Left kidney (tissue), 1 donor: ENCODE measurements at regions not wholly inside any gene's neighbourhood (a gene's known extent, or its start where the extent isn't known, plus 50 kb on each side); places are given as distances from the start of the nearest gene placed in this dataset.

Source experiments
- DNase-seq: peaks from one replicate; pipeline ENCODE4 v3.0.0-alpha.2; 2013

- DNase-seq, result no peak
Observed at GRCh38 chr16:73301984-73302383, 254.1 kb upstream of the ZFHX3 start.

GRCh38 chr16:73299346-73299745 is 251.4 kb upstream of the ZFHX3 start:
- no peak for DNase-seq

- DNase-seq, result no peak
Observed at GRCh38 chr16:73298562-73298961, 250.6 kb upstream of the ZFHX3 start.

- DNase-seq, result no peak
Observed at GRCh38 chr16:73290258-73290657, 242.3 kb upstream of the ZFHX3 start.

DNA sequence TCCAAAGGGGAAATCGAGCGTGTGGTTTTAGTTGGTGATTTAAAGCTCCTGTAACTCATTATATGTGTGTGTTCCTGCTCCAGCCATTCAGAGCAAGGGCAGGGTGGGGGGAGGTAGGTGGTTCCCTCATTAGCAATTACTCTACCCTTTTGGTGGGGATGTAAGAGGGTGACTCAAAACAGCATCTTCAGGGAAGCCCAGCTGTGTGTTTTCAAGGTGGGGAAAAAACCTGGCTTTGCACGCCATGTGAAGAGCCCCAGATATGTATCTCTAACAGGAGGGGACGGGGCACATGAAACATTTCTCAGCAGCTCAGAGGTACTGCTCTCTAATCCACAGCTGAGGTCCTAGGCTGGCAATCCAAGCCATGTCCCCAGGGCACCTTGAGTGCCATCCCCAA is 241.3 kb upstream of the ZFHX3 start:
- DNase-seq, result no peak

DNA sequence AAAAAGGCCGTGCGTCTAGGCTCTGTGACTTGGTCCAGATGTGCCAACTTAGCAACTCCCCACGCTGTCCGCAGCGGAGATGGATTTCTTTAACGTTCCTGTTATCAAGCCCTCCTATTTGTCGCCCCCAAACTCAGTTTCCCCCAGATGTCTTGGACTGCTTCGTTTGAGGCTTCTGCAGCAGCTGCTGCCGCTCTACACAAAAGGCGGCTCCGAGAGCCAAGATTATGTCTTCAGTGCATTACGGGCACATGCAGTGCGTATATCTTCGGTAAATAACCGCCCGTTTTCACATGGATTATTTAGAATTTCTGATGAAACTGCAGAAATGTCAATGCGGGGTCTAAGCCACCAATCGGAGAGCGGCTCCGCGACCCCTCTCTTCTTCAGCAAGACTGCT is 240.6 kb upstream of the ZFHX3 start:
- no peak for DNase-seq

- DNase-seq, result no peak
Observed at GRCh38 chr16:73287859-73288405, 240.0 kb upstream of the ZFHX3 start.

DNA sequence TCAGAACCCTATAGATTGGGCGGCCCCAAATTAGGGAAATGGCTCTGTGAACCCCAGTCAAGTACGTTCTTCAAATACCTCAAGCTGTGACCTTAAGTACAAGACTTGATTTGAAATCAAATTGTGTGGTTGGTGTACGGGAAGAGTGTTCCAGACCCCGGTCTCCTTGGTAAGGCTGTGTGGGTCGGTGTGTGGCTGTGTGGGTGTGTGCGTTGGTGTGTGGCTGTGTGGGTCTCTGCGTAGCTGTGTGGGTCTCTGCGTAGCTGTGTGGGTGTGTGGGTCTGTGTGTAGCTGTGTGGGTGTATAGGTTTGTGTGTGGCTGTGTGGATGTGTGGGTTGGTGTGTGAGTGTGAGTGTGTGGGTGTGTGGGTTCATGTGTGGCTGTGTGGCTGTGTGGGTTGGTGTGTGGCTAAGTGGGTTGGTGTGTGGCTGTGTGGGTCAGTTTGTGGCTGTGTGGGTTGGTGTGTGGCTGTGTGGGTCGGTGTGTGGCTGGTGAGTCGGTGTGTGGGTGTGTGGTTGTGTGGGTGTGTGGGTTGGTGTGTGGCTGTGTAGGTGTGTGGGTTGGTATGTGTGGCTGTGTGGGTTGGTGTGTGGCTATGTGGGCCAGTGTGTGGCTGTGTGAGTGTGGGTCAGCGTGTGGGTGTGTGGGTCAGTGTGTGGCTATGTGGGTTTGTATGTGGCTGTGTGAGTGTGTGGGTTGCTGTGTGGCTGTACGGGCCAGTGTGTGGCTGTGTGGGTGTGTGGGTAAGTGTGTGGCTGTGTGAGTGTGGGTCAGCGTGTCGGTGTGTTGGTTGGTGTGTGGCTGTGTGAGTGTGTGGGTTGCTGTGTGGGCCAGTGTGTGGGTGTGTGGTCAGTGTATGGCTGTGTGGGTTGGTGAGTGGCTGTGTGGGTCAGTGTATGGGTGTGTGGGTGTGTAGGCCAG is 238.7 kb upstream of the ZFHX3 start:
- DNase-seq, result no peak

DNA sequence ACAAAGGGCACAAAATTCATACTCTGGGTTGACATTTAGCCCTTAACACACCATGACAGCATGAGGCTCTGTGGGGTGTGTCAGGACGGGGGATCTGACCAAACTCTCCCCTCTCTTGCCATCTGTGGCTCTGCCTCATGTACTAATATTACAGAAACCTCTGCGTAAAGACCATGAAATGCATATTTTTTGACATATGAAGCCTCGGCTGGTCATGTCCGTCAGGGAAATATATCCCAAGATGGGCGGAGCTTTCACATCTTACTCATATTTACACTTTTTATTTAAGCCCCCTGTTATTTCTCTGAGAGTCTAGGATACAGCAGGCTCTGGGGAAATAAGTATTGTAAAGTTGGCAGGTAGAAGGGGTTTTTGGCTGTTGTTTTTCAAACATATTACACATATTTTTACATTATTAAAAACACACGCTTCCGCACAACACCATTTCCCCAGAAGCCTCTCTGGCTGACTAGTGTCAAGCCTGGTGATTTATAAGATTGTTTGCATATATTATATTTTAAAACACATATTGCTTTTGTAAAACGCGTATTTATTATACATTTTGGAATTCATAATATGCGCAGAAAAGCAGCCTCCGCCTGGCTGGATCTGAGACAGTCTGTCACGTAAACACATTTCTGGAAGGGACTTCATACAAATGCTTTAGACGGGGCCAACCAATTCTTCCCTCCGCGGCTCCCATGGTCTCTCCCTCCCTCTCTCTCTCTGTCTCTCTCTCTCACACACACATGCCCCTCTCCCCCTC is 237.7 kb upstream of the ZFHX3 start:
- no peak for DNase-seq

DNA sequence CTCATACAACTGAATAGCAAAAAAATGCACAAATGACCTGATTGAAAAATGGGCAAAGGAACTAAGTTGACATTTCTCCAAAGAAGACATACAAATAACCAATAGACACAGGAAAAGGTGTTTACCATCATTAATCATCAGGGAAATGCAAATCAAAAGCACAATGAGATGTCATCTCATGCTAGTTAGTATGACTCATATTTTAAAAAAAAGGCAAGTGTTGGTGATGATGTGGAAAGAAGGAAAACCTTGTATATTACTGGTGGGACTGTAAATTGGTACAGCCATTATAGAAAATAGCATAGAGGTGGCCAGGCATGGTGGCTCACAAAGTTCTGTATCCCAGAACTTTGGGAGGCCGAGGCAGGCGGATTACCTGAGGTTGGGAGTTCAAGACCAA is 232.5 kb upstream of the ZFHX3 start:
- DNase-seq, result no peak

DNA sequence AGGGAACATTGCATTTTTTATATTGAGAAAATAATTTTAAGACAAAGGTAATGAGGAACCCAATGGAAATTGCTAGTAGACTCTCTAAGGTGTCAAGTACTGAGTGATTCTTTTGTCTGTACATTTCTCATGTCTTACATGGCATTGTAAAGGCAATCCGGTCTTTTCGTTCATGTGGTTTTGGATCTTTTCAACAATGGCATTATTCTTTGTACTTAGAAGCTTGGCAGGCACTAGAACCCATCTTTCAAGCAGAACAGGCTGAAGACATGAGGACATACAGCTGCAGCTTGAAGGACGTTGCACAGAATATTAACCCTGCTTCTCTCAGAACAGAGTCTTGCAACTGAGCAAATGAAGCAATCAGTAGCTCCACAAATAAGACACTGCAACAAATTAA is 231.5 kb upstream of the ZFHX3 start:
- no peak for DNase-seq

- no peak for DNase-seq
Observed at GRCh38 chr16:73277071-73277470, 229.1 kb upstream of the ZFHX3 start.

DNA sequence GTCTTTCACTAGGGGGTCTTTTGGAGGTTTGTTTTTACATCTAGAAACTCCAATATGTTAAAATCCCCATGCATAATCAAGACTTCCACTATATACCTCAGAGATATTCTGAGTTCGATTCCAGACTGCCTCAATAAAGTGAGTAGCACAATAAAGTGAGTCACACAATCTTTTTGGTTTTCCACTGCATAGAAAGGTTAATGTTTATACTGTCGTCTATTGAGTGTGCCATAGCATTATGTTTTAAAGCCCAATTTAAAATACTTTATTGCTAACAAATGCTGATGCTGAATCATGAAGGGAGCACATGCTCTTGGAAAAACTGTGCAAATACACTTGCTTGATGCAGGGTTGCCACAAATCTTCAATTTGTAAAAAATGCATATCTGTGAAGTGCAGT is 227.5 kb upstream of the ZFHX3 start:
- no peak for DNase-seq

- no peak for DNase-seq
Observed at GRCh38 chr16:73275024-73275423, 227.1 kb upstream of the ZFHX3 start.

GRCh38 chr16:73274140-73274539 is 226.2 kb upstream of the ZFHX3 start:
- DNase-seq, result no peak

DNA sequence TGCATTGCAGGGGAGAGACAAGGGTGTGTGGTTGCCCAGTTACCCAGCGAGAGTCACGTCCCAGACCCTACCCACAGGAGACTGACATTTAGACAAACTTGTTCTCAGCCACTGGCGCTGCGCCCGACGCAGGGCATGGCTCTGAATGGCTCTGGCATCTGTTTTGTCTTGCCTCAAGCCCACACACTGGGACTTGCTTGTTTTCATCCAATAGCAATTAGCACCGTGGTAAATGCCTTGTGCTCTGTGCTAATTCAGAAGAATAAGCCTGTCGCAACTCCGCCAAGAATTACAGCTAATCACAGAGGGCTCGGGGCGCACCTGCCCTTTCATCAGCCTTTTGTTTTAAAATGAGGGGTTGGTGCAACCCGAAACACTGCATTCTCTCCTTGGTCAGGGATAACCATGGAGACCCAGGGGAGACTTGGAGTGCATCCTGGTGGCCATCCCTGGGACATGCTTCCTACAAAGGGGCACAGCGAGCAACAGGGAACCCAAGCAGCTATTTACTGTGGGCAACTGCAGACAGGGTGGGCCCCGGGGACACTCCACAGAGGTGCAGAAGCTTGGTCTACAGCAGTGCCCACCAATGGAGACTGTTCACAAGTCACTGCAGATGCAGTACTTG is 220.6 kb upstream of the ZFHX3 start:
- DNase-seq, result no peak

- DNase-seq, result no peak
Observed at GRCh38 chr16:73265935-73266334, 218.0 kb upstream of the ZFHX3 start.

- DNase-seq, result no peak
Observed at GRCh38 chr16:73265124-73265837, 217.4 kb upstream of the ZFHX3 start.

DNA sequence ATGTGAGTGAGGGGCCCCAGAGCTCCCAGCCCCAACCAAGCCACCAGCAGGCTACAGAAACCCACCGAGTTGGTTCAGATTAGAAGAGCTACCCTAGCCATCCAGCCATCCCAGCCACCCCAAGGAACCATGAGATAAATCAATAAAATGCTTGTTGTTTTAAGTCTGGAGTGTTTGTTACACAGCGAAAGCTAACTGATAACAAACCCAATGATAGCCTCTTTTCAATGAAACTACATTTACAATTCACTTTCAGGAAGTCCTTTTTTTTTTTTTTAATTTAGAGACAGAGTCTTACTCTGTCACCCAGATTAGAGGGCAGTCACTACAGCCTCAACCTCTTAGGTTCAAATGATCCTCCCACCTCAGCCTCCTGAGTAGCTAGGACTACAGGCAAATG is 215.0 kb upstream of the ZFHX3 start:
- no peak for DNase-seq

DNA sequence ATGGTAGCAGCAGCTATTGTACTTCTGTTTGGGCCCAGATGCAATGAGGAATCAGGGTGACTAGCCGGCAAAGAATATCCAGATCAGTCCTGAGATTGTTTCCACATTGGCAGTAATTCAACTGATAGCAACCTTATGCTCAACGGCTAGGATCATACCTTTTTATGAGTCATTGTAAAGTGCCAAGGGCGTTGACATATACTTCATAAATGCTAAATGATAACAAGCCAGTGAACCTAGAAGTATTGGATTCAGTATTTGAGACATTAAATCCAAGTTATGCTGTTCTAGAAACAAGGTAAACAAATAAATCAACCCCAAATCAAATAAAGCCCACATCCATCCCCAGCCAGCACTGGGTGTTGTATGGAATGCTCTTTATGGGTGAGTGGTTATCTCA is 207.1 kb upstream of the ZFHX3 start:
- no peak for DNase-seq

DNA sequence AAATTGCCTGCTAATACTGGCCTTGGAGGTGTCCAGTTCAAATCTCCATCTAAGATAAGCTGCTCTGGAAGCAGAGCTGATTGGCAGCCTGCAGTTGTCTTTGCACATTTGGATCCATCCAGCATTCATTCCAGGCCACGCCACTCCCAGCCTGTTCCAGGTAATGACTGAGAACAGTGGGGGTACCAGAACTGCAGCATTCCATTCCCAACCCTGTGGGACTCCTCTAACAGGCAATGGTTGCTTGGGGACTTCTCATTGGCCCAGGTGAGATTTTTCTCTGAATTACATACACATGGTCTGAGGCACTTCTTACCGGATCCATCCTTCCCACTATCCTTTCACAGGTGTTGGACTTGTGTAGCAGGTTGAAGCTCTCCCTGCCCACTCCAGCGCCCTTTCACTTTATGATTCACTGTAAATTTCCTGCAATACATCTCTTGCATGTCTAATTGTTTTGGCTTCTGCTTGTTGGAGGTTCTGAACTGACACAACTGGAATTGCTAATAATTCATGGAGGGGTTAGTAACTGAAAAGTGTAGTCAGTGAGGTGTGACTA is 206.1 kb upstream of the ZFHX3 start:
- no peak for DNase-seq

GRCh38 chr16:73252446-73252845 is 204.5 kb upstream of the ZFHX3 start:
- DNase-seq, result no peak
